Activated CD4-positive, alpha-beta T cell treated with anti-CD3 and anti-CD28 coated beads, Interleukin-2, amount 10 ng/mL, durations not matched to agents 24 days and 14 days (primary cell): ENCODE measurements at regions not wholly inside any gene's neighbourhood (a gene's known extent, or its start where the extent isn't known, plus 50 kb on each side); places are given as distances from the start of the nearest gene placed in this dataset.
"Not testable (repeated sequence)": the region's sequence is repeated elsewhere in the genome, so short reads cannot be mapped to it uniquely, and the experiment has no call there.

Source experiments
- DNase-seq: peaks from one replicate; pipeline ENCODE4 v3.0.0; 2022
- H3K27ac Mint-ChIP-seq: one replicate; pipeline ENCODE4 v1.8.0; 2022; ENCODE audit warnings: mild to moderate bottlenecking, mixed read lengths
- H3K27me3 Mint-ChIP-seq: one replicate; pipeline ENCODE4 v1.8.0; 2022; ENCODE audit warnings: mixed read lengths
- H3K36me3 Mint-ChIP-seq: one replicate; pipeline ENCODE4 v1.8.0; 2022; ENCODE audit warnings: low read depth, mild to moderate bottlenecking, mixed read lengths
- H3K4me1 Mint-ChIP-seq: one replicate; pipeline ENCODE4 v1.8.0; 2021; ENCODE audit warnings: mixed read lengths
- H3K4me3 Mint-ChIP-seq: one replicate; pipeline ENCODE4 v1.8.0; 2022; ENCODE audit warnings: mild to moderate bottlenecking, moderate library complexity, mixed read lengths
- H3K9me3 Mint-ChIP-seq: one replicate; pipeline ENCODE4 v1.8.0; 2021; ENCODE audit warnings: mixed read lengths
- intact Hi-C: fragments of 100-400 bp; cut with micrococcal nuclease; formaldehyde crosslinking; loops from one replicate; pipeline ENCODE4 v1.15.1; 2023

DNA sequence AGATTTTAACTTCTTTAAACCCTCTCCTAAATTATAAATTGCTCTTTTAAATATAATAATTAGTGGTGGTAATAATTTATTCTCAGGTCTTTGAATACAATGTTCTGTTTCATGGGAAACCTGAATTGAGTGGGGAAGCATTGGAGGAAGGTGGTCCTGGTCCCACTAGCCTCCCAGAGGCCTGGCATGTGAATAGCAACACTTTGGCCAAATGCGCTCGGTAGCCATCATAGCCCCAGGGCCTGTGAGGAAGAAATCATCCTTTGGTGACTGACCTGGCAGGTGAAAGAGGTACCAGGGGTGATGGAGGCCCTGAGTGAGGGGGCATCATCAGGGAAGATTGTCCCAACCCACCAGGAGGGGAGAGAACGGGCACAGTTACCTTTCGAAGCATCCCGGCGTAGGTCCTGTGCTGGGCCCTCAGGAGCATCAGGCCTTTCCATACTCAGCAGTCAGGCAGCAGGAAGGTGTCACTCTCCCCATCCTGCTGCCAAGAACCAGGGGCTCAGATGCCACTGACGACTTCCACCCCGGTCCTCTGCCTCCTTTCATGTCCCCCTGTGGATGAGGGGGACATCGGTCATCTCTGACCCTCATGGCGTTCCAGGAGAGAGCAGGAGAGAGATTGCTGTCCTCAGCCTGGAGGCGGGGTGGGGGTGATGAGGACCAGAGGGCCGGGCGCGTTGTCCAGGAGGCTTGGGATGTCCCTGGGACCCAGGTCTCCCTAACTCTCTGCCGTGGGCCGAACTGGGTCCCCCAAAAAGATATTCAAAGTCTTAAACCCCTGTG, 78.6 kb upstream of the HPCAL1 start:
- Mint-ChIP-seq H3K27ac (no peak overlapping the region), H3K4me3 (no peak overlapping the region), H3K27me3 (peaks cover 6% of the 10 kb centered on the region), H3K4me1 (no peaks in the 10 kb centered on the region), H3K36me3 (no peaks in the 10 kb centered on the region), H3K9me3 (no peaks in the 10 kb centered on the region)
- intact Hi-C loops = no loop called here
- DNase-seq = no peak

DNA sequence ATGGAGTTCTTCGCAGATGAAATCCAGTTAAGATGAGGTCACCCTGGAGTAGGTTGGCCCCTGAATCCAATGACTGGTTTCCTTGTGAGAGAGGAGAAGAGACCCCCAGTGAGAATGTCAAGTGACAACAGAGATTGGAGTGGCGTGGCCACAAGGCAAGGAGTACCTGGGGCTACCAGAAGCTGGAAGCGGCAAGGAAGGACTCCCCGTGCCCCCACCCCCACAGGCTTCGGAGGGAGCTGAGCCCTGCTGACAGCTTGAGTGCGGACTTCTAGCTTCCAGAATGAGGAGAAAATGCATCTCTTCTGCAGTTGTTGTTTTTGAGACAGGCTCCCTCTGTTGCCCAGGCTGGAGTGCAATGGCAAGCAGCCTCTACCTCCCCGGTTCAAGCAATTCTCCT, 78.0 kb upstream of the HPCAL1 start:
- no peak overlapping the region for H3K27ac Mint-ChIP-seq
- peaks cover 6% of the 10 kb centered on the region for H3K27me3 Mint-ChIP-seq
- no peaks in the 10 kb centered on the region for H3K9me3 Mint-ChIP-seq
- intact Hi-C loops = no loop called here
- no peak overlapping the region for H3K4me3 Mint-ChIP-seq
- no peaks in the 10 kb centered on the region for H3K36me3 Mint-ChIP-seq
- no peaks in the 10 kb centered on the region for H3K4me1 Mint-ChIP-seq
- no peak for DNase-seq

DNA sequence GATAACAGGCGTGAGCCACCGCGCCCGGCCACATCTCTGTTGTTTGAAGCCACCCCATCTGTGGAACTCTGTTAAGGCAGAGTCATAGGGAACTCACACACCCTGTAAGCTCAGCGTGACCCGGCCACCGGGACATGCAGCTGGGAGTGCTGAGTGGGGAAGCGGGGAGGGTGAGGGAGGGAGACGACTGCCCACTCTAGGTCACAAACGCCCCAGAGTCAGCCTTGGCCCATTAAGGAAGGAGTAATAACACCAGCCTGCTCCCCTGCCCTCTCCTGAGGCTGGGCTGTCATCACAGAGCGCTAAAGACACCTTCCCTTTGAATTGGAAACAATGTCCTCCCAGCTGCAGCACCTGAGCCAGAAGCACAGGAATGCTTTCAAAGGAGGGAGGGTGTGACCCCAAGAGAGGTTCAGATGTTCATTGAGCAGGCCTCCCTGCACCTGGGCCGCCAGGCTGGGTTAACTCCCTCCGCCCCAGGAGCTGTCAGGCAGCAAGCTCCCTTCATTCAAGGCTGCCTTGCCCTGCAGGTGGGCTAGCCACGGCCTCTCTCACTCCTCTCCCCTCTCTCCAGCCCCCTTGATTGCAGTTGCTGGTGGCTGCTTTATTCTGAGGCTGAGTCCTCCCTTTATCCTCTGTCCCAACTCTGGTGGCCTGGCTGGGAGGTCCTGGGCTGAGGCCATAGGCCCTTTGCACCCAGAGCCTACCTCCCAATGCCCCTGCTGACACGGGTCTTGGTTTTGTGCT, 77.2 kb upstream of the HPCAL1 start:
- no peak overlapping the region for H3K27ac Mint-ChIP-seq
- H3K4me3 Mint-ChIP-seq = no peak overlapping the region
- peaks cover 6% of the 10 kb centered on the region for H3K27me3 Mint-ChIP-seq
- no peaks in the 10 kb centered on the region for H3K9me3 Mint-ChIP-seq
- no peaks in the 10 kb centered on the region for H3K4me1 Mint-ChIP-seq
- H3K36me3 Mint-ChIP-seq = no peaks in the 10 kb centered on the region
- intact Hi-C loops = no loop called here
- DNase-seq = no peak

DNA sequence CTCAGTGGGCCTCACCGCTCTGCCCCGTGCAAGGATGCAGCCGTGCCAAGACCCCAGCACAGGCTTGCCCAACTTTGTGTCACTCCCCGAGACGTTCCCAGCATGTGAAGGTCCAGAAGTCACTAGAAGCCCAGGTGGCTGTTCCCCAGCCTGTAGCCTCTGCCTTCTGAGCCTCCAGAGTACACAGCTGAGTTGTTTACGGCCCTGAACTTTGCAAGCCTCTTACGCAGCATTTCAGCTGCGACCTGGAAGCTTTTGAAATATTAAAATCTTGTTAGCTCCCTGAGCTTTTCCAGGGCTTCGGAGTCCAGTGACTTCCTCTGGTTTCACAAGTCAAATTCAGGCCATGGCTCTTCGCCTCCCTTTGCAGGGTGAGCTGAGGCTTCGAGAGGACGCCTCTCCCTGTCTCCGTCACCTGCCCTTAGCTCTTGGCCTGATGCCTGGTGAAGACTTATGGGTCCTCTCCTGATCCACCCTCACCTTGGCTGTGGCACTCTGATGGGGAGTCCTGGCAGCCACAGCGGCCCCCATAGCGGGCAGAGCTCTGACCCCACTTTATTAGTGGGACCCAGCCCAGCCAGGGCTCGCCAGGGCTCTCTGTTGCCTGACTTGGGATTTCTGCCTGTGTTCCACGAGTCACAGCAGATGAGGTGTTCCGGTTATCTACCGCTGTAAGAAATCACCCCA, 76.5 kb upstream of the HPCAL1 start:
- intact Hi-C loops = no loop called here
- no peak for DNase-seq
- H3K27ac Mint-ChIP-seq = no peak overlapping the region

DNA sequence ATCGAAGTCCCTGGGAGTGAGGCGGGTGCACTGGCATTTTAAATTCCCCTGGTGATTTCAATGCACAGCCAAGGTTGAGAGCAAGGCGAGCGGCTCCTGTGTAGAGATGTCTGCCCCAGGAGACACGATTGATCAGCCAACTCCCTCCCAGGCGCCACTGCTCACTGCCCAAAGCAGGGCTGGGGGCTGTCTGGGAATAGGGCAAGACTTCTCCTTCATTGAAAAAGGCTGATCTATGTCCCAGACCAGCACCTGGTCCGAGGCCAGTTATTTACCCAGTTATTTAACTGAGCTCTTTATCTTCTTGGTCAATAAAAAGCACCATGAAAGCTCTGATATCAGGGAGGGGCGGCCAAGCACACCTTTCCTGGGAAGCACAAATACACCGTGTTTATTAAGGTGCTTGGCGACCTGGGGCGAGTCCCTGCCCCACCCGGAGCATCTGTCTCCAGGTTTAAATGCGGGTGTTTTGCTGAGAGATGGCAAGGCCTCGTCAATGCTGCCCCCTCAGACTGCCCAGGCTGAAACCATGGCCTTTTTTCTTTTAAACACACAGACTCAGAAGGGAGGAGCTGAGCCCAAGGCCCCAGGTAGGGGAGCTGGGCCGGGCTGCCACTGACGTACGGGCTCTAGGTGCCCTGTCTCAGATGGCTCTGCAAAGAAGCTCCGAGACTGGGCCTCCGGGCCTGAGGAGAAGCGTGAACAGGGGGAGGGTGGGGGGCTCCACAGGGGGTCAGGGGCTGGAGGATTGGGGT, 73.9 kb upstream of the HPCAL1 start:
- Mint-ChIP-seq H3K9me3 (peaks cover 9% of the 10 kb centered on the region), H3K27me3 (peaks cover 6% of the 10 kb centered on the region), H3K4me3 (no peak overlapping the region), H3K36me3 (no peaks in the 10 kb centered on the region), H3K4me1 (peaks cover 7% of the 10 kb centered on the region), H3K27ac (no peak overlapping the region)
- intact Hi-C loops = no loop called here
- no peak for DNase-seq

More for the DNA sequence above, 76.5 kb upstream of the HPCAL1 start:
- no peaks in the 10 kb centered on the region for H3K36me3 Mint-ChIP-seq
- no peaks in the 10 kb centered on the region for H3K4me1 Mint-ChIP-seq
- H3K27me3 Mint-ChIP-seq = peaks cover 6% of the 10 kb centered on the region
- no peak overlapping the region for H3K4me3 Mint-ChIP-seq
- no peaks in the 10 kb centered on the region for H3K9me3 Mint-ChIP-seq

DNA sequence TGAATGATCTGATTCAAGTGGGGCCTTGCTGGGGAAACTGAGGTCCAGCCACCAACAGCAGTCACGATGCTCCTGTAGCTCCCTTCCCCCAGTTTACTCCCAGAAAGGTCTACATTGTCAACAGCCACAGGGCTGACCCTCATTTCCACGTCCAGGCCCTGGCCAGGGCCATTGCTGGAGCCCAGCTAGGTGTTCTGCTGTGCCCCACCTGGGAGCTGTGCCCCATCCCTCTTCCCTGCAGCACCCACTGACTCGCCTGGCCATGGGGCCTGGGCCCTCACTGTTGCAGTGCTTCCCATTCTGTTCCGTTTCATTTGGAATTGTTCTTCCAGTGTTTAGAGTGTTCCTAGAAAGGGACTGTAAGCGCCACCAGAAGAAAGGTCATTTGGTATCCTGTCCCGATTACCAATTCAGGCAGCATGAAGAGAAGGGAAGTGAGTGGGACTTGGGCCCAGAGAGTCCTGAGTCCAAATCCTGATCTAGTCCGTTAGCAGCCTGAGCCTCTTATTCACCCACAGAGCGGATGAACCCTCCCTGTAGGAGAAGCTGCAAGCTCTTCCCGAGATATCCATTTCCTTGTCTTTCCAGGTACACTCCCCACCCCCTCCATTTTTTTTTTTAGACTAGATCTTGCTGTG, 73.1 kb upstream of the HPCAL1 start:
- Mint-ChIP-seq H3K27ac (no peak overlapping the region), H3K36me3 (no peaks in the 10 kb centered on the region), H3K4me1 (peaks cover 7% of the 10 kb centered on the region), H3K4me3 (no peak overlapping the region), H3K27me3 (peaks cover 6% of the 10 kb centered on the region), H3K9me3 (peaks cover 10% of the 10 kb centered on the region)
- no peak for DNase-seq
- intact Hi-C loops = no loop called here

DNA sequence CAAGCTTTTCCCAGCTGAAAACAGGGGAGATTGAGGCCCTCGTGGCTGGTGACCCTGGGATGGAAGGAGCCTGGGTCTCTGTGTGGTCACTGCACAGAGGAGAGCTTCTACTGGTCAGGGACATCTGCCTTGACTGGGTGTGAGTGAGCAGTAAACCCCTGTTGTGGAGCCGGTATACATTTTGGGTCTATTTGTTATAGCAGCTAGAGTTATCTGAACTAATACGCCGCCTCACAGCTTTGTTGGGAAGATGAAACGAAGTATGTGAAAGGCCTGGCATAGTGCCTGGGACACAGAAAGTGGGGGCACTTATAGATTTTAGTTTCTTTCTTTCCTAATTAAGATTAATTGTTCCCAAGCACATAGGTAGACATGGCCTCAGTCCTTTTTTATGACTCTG, 72.2 kb upstream of the HPCAL1 start:
- no peak overlapping the region for H3K4me3 Mint-ChIP-seq
- intact Hi-C loops = no loop called here
- peaks cover 7% of the 10 kb centered on the region for H3K4me1 Mint-ChIP-seq
- DNase-seq = no peak
- H3K27me3 Mint-ChIP-seq = peaks cover 6% of the 10 kb centered on the region
- no peak overlapping the region for H3K27ac Mint-ChIP-seq
- peaks cover 10% of the 10 kb centered on the region for H3K9me3 Mint-ChIP-seq
- no peaks in the 10 kb centered on the region for H3K36me3 Mint-ChIP-seq

DNA sequence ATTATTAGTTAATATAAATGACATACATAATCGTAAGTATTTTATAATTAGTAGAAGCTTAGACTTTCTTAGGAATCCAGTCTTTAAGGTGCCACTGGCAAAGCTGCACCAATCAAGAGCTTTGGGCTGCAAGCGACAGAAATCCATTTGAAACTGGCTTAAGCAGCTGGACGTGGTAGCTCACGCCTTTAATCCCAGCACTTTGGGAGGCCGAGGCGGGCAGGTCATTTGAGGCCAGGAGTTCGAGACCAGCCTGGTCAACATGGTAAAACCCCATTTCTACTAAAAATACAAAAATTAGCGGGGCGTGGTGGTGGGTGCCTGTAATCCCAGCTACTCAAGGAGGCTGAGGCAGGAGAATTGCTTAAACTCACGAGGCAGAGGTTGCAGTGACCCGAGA, 71.8 kb upstream of the HPCAL1 start:
- H3K27me3 Mint-ChIP-seq, DNase-seq, H3K4me3 Mint-ChIP-seq, H3K36me3 Mint-ChIP-seq, intact Hi-C loops, H3K4me1 Mint-ChIP-seq, H3K27ac Mint-ChIP-seq: not testable (repeated sequence)
- H3K9me3 Mint-ChIP-seq = peaks cover 10% of the 10 kb centered on the region

DNA sequence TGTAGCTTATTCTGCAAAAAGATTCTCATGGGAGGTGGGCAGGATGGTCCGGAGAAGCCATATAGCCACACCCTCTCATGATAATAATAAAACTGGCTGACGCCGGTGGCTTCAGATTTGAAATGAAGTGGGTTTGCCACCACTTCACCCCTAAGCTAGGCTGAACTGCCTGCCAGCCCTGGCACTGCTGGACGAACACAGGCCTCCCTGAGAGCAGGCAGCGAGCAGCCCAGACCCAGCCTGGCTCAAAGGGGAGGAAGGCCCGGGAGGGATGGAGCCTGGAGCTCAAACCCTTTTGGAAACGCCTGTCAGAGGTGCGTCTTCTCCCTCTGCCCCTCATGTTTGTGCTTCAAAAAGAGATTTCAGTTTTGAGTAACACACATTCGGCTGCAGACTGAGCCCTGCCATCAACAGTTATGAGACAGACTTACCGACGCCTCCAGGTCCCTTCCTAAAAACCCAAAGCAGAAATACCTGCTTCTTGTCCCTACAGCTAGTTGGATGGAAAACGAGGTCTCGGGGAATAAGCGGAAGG, 71.1 kb upstream of the HPCAL1 start:
- peaks cover 10% of the 10 kb centered on the region for H3K9me3 Mint-ChIP-seq
- intact Hi-C loops = no loop called here
- no peak overlapping the region for H3K4me3 Mint-ChIP-seq

DNA sequence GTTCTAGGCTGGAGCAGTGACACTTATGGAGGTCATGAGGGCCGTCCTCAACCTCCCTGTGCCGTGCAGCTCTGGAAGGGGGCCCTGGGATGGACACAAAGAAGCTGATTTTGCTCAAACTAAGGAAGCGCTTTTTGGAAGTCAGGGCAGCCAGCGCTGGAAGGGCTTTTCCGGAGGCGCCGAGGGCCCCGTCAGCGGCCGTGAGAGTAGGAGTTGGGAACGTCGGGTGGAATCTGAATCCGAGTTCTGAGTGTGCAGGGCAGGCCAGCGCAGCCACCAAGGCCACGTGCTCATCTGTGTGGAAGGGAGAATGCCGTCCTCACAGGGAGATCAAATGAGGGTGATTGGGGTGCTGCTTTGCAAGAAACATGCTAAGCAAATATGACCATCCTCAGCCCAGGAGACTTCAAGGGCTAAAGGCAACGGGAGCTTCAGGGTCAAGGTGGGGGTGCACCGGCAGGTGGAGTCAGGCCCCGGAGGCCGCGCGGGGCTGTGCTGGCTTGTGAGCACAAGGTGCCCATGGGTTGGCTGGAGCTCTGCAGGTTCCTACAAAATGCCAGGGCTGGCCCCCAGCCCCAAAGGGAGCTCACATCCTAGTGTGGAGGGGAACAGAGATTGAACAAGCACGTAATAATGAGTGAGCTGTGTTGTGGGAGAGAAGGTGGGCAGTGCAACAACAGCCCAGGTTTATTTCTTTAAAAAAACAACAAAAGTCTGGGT, 70.4 kb upstream of the HPCAL1 start:
- no peak for DNase-seq
- Mint-ChIP-seq H3K4me1 (peaks cover 7% of the 10 kb centered on the region), H3K9me3 (peaks cover 10% of the 10 kb centered on the region), H3K27ac (peak overlapping the region; percentile 37), H3K36me3 (no peaks in the 10 kb centered on the region), H3K27me3 (peaks cover 5% of the 10 kb centered on the region), H3K4me3 (no peak overlapping the region)
- intact Hi-C loops = no loop called here

More for the DNA sequence above, 71.1 kb upstream of the HPCAL1 start:
- no peak for DNase-seq
- Mint-ChIP-seq H3K27ac (no peak overlapping the region), H3K36me3 (no peaks in the 10 kb centered on the region), H3K27me3 (peaks cover 6% of the 10 kb centered on the region), H3K4me1 (peaks cover 7% of the 10 kb centered on the region)

DNA sequence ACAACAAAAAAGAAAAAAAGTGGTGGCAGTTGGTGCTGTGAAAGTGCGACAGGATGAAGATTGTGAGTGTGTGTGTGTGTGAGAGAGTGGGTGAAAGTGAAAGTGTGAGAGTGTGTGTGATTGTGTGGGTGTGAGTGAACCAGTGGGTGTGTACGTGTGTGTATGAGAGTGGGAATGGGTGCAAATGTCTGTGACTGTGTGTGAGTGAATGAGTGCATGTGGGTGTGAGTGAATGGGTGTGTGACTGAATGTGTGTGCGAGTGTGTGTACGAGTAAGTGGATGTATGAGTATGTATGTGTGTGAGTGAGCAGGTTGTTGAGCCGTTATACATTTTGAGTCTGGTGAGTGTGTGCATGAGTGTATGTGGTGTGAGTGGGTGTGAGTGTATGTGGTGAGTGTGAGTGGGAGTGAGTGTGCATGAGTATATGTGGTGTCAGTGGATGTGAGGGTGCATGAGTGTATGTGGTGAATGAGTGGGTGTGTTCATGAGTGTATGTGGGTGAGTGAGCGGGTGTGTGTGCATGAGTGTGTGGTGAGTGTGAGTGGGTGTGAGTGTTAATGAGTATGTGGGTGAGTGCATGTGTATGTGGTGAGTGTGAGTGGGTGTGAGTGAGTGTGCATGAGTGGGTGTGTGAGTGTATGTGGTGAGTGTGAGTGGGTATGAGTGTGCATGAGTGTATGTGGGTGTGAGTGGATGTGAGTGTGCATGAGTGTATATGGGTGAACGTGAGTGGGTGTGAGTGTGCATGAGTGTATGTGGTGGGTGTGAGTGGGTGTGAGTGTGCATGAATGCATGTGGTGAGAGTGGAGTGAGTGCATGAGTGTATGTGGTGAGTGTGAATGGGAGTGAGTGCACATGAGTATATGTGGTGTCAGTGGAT, 69.3 kb upstream of the HPCAL1 start:
- peaks cover 7% of the 10 kb centered on the region for H3K4me1 Mint-ChIP-seq
- no peak for DNase-seq
- H3K9me3 Mint-ChIP-seq = peaks cover 10% of the 10 kb centered on the region
- H3K27me3 Mint-ChIP-seq = no peaks in the 10 kb centered on the region
- H3K4me3 Mint-ChIP-seq = no peak overlapping the region
- H3K27ac Mint-ChIP-seq = peak overlapping the region; percentile 15
- intact Hi-C loops = no loop called here
- no peaks in the 10 kb centered on the region for H3K36me3 Mint-ChIP-seq

DNA sequence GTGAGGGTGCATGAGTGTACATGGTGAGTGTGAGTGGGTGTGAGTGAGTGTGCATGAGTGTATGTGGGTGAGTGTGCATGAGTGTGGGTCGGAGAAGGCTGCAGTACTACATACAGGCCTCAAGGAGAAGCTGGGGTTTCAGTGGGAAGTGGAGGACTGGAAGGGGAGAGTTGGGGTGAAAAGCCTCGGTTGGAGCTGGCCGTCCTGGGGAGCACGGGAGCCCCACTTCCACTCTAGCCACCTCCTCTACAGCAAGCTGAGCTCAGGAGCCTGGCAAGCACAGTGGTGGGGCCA, 68.7 kb upstream of the HPCAL1 start:
- peaks cover 7% of the 10 kb centered on the region for H3K4me1 Mint-ChIP-seq

More for the DNA sequence above, 68.7 kb upstream of the HPCAL1 start:
- Mint-ChIP-seq H3K9me3 (peaks cover 10% of the 10 kb centered on the region), H3K27me3 (no peaks in the 10 kb centered on the region), H3K27ac (no peak overlapping the region), H3K36me3 (no peaks in the 10 kb centered on the region), H3K4me3 (no peak overlapping the region)
- no peak for DNase-seq
- intact Hi-C loops = no loop called here
